ENCODE measurements at regions not wholly inside any gene's neighbourhood (a gene's known extent, or its start where the extent isn't known, plus 50 kb on each side); places are given as distances from the start of the nearest gene placed in this dataset.

GRCh38 chr12:5262450-5262849 is 169.5 kb upstream of the NTF3 start:
- TF ChIP-seq REST (IDR thresholded peaks at IDR 0.05; ENCODE audit: unreplicated experiment) (no peak), POLR2AphosphoS5 (IDR thresholded peaks at IDR 0.05; ENCODE audit: low read depth) (no peak), ETS1 (IDR thresholded peaks at IDR 0.05) (no peak), ZNF462 (CRISPR knock-in tag; IDR thresholded peaks at IDR 0.05) (no peak), ZNF114 (CRISPR knock-in tag; IDR thresholded peaks at IDR 0.05) (no peak), NANOG (IDR thresholded peaks at IDR 0.05; ENCODE audit: borderline replicate concordance) (no peak), CREB1 (CRISPR knock-in tag; IDR thresholded peaks at IDR 0.05; ENCODE audit: low read depth) (no peak), EZH2 (IDR thresholded peaks at IDR 0.05; ENCODE audit: low read depth, unreplicated experiment) (no peak), ZNF331 (CRISPR knock-in tag; IDR thresholded peaks at IDR 0.05; ENCODE audit: low read depth) (no peak), JUNB (IDR thresholded peaks at IDR 0.05; ENCODE audit: unreplicated experiment) (no peak), STAT1 (IDR thresholded peaks at IDR 0.05; ENCODE audit: unreplicated experiment) (no peak), EZH2phosphoT487 (IDR thresholded peaks at IDR 0.05; ENCODE audit: unreplicated experiment) (no peak)
- TF ChIP-seq, protein P1, sequence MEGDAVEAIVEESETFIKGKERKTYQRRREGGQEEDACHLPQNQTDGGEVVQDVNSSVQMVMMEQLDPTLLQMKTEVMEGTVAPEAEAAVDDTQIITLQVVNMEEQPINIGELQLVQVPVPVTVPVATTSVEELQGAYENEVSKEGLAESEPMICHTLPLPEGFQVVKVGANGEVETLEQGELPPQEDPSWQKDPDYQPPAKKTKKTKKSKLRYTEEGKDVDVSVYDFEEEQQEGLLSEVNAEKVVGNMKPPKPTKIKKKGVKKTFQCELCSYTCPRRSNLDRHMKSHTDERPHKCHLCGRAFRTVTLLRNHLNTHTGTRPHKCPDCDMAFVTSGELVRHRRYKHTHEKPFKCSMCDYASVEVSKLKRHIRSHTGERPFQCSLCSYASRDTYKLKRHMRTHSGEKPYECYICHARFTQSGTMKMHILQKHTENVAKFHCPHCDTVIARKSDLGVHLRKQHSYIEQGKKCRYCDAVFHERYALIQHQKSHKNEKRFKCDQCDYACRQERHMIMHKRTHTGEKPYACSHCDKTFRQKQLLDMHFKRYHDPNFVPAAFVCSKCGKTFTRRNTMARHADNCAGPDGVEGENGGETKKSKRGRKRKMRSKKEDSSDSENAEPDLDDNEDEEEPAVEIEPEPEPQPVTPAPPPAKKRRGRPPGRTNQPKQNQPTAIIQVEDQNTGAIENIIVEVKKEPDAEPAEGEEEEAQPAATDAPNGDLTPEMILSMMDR (conservative IDR thresholded peaks at IDR 0.05; ENCODE audit: low read depth in 2 of 2), result no peak
- Histone ChIP-seq H3K79me2 (replicated peaks; ENCODE audit: insufficient read depth) (no peaks in the 10 kb centered on the region), H3K4me3 (no peak overlapping the region), H3F3A (replicated peaks; ENCODE audit: low read depth) (no peaks in the 10 kb centered on the region), H3K27me3 (ENCODE audit: insufficient read depth) (no peaks in the 10 kb centered on the region), H2AFZ (no peak overlapping the region), H3K36me3 (ENCODE audit: insufficient read depth) (no peaks in the 10 kb centered on the region), H3K4me2 (no peak overlapping the region), H3K4me1 (ENCODE audit: insufficient read depth) (peaks cover 19% of the 10 kb centered on the region), H3K27ac (ENCODE audit: low read depth) (no peak overlapping the region), H4K20me1 (replicated peaks; ENCODE audit: insufficient read depth) (no peaks in the 10 kb centered on the region), H3K9me2 (ENCODE audit: insufficient read depth) (no peaks in the 10 kb centered on the region; the same call in 1 of the 2 replicates)
- Mint-ChIP-seq H3K9me3 (no peaks in the 10 kb centered on the region), H3K36me3 (ENCODE audit: low read depth) (no peaks in the 10 kb centered on the region), H3K4me3 (no peak overlapping the region), H3K27ac (no peak overlapping the region), H3K27me3 (ENCODE audit: insufficient read depth, low read depth, poor library complexity) (no peaks in the 10 kb centered on the region), H3K4me1 (peaks cover 17% of the 10 kb centered on the region)
- ATAC-seq, result no peak
- DNase-seq (ENCODE audit: low spot score), result no peak
